ENCODE measurements at regions not wholly inside any gene's neighbourhood (a gene's known extent, or its start where the extent isn't known, plus 50 kb on each side); places are given as distances from the start of the nearest gene placed in this dataset.

- Mint-ChIP-seq H3K4me3 (no peak overlapping the region), H3K27ac (no peak overlapping the region), H3K9me3 (no peaks in the 10 kb centered on the region), H3K36me3 (ENCODE audit: low read depth) (no peaks in the 10 kb centered on the region), H3K4me1 (no peaks in the 10 kb centered on the region), H3K27me3 (peaks cover 2% of the 10 kb centered on the region)
- no peak for TF ChIP-seq CTCF (IDR thresholded peaks at IDR 0.05)
- POLR2A ChIA-PET = no interaction called here
- intact Hi-C loops (cut with micrococcal nuclease) = no loop called here
- CTCF ChIA-PET = no interaction called here
- ATAC-seq (ENCODE audit: low read depth) (no peak), DNase-seq (no peak)
Measured at GRCh38 chr13:39232401-39232980, 194.2 kb downstream of the NHLRC3 start.

- DNase-seq = no peak
- no peaks in the 10 kb centered on the region for H3K36me3 Mint-ChIP-seq (ENCODE audit: low read depth)
- H3K27me3 Mint-ChIP-seq = peaks cover 2% of the 10 kb centered on the region
- ChIA-PET POLR2A (no interaction called here), CTCF (no interaction called here)
- no peaks in the 10 kb centered on the region for H3K9me3 Mint-ChIP-seq
- ATAC-seq (ENCODE audit: low read depth) = no peak
- no peaks in the 10 kb centered on the region for H3K4me1 Mint-ChIP-seq
- no peak overlapping the region for H3K27ac Mint-ChIP-seq
- intact Hi-C loops (cut with micrococcal nuclease) = no loop called here
- TF ChIP-seq CTCF (IDR thresholded peaks at IDR 0.05) = no peak
- H3K4me3 Mint-ChIP-seq = no peak overlapping the region
Measured at GRCh38 chr13:39232999-39233398, 194.7 kb downstream of the NHLRC3 start.

- Mint-ChIP-seq H3K4me3 (no peak overlapping the region), H3K27ac (no peak overlapping the region), H3K4me1 (no peaks in the 10 kb centered on the region), H3K27me3 (peaks cover 2% of the 10 kb centered on the region), H3K9me3 (no peaks in the 10 kb centered on the region), H3K36me3 (ENCODE audit: low read depth) (no peaks in the 10 kb centered on the region)
- ChIA-PET CTCF (no interaction called here), POLR2A (no interaction called here)
- ATAC-seq (ENCODE audit: low read depth) = no peak
- DNase-seq = no peak
- intact Hi-C loops (cut with micrococcal nuclease) = no loop called here
- TF ChIP-seq CTCF (IDR thresholded peaks at IDR 0.05) = no peak
Measured at GRCh38 chr13:39233519-39233918, 195.3 kb downstream of the NHLRC3 start.

GRCh38 chr13:39244561-39245230 lies 206.4 kb downstream of the NHLRC3 start:
- no peak for TF ChIP-seq CTCF (IDR thresholded peaks at IDR 0.05)
- H3K27me3 Mint-ChIP-seq = no peaks in the 10 kb centered on the region
- intact Hi-C loops (cut with micrococcal nuclease) = no loop called here

GRCh38 chr13:39245688-39246087 lies 207.4 kb downstream of the NHLRC3 start:
- CTCF ChIA-PET = no interaction called here

More at GRCh38 chr13:39244561-39245230, 206.4 kb downstream of the NHLRC3 start:
- no peaks in the 10 kb centered on the region for H3K4me1 Mint-ChIP-seq
- H3K27ac Mint-ChIP-seq = no peak overlapping the region
- no peaks in the 10 kb centered on the region for H3K36me3 Mint-ChIP-seq (ENCODE audit: low read depth)
- ChIA-PET POLR2A (no interaction called here), CTCF (no interaction called here)
- H3K4me3 Mint-ChIP-seq = no peak overlapping the region
- ATAC-seq (ENCODE audit: low read depth) (no peak), DNase-seq (no peak)
- H3K9me3 Mint-ChIP-seq = no peaks in the 10 kb centered on the region

More at GRCh38 chr13:39245688-39246087, 207.4 kb downstream of the NHLRC3 start:
- no peaks in the 10 kb centered on the region for H3K27me3 Mint-ChIP-seq
- no peaks in the 10 kb centered on the region for H3K4me1 Mint-ChIP-seq
- H3K36me3 Mint-ChIP-seq (ENCODE audit: low read depth) = no peaks in the 10 kb centered on the region
- POLR2A ChIA-PET = no interaction called here
- no peaks in the 10 kb centered on the region for H3K9me3 Mint-ChIP-seq
- DNase-seq (no peak), ATAC-seq (ENCODE audit: low read depth) (no peak)
- H3K4me3 Mint-ChIP-seq = no peak overlapping the region
- H3K27ac Mint-ChIP-seq = no peak overlapping the region
- intact Hi-C loops (cut with micrococcal nuclease) = no loop called here
- no peak for TF ChIP-seq CTCF (IDR thresholded peaks at IDR 0.05)

All from activated B cell treated with CpG ODN at 0.5 μM for 24 hours (primary cell).